Muscle layer of colon (tissue), 2 donors: ENCODE measurements at regions not wholly inside any gene's neighbourhood (a gene's known extent, or its start where the extent isn't known, plus 50 kb on each side); places are given as distances from the start of the nearest gene placed in this dataset.

Source experiments
- H3K27ac ChIP-seq: one replicate; pipeline ENCODE4 v1.7.0; 2013; ENCODE audit warnings: low read depth, mild to moderate bottlenecking, low read length, moderate library complexity
- H3K27me3 ChIP-seq, 2 donors: one replicate each; pipeline ENCODE4 v1.7.0; 2013; ENCODE audit warnings: low read length in 2 of 2, mild to moderate bottlenecking in 2 of 2; ENCODE audit not compliant: insufficient read depth in 2 of 2, control insufficient read depth in 1 of 2
- H3K36me3 ChIP-seq: one replicate; pipeline ENCODE4 v1.7.0; 2013; ENCODE audit warnings: mild to moderate bottlenecking, low read length; ENCODE audit not compliant: insufficient read depth
- H3K4me1 ChIP-seq: one replicate; pipeline ENCODE4 v1.7.0; 2013; ENCODE audit warnings: mild to moderate bottlenecking, low read length; ENCODE audit not compliant: insufficient read depth
- H3K4me3 ChIP-seq, 2 donors: one replicate each; pipeline ENCODE4 v1.7.0; 2013; ENCODE audit warnings: low read length in 2 of 2, low read depth in 1 of 2, mild to moderate bottlenecking in 1 of 2, moderate library complexity in 1 of 2
- H3K9ac ChIP-seq: one replicate; pipeline ENCODE4 v1.7.0; 2013; ENCODE audit warnings: low read length
- H3K9me3 ChIP-seq: one replicate; pipeline ENCODE4 v1.7.0; 2013; ENCODE audit warnings: mild to moderate bottlenecking, low read length
- donor health status: abdominal sarcoma.
- donor health status: Adenocarcinoma of cecum.

GRCh38 chr19:31178833-31179470 lies 170.3 kb downstream of the TSHZ3 start:
- H3K4me1 ChIP-seq: no peaks in the 10 kb centered on the region
- H3K27me3 ChIP-seq: no peaks in the 10 kb centered on the region
- H3K27ac ChIP-seq: no peak overlapping the region
- H3K4me3 ChIP-seq: no peak overlapping the region
- H3K36me3 ChIP-seq: no peaks in the 10 kb centered on the region
- H3K9me3 ChIP-seq: peaks cover 6% of the 10 kb centered on the region
- no peak overlapping the region for H3K9ac ChIP-seq

GRCh38 chr19:31177246-31177645 lies 172.0 kb downstream of the TSHZ3 start:
- Histone ChIP-seq H3K9ac (no peak overlapping the region), H3K4me1 (no peaks in the 10 kb centered on the region), H3K4me3 (no peak overlapping the region), H3K9me3 (peaks cover 6% of the 10 kb centered on the region), H3K27me3 (no peaks in the 10 kb centered on the region), H3K36me3 (no peaks in the 10 kb centered on the region), H3K27ac (no peak overlapping the region)

GRCh38 chr19:31175564-31176348 lies 173.5 kb downstream of the TSHZ3 start:
- Histone ChIP-seq H3K4me3 (no peak overlapping the region), H3K9ac (no peak overlapping the region), H3K9me3 (peaks cover 6% of the 10 kb centered on the region), H3K27ac (no peak overlapping the region), H3K4me1 (no peaks in the 10 kb centered on the region), H3K36me3 (no peaks in the 10 kb centered on the region), H3K27me3 (no peaks in the 10 kb centered on the region)

GRCh38 chr19:31174948-31175347 lies 174.3 kb downstream of the TSHZ3 start:
- Histone ChIP-seq H3K9me3 (peaks cover 6% of the 10 kb centered on the region), H3K4me1 (no peaks in the 10 kb centered on the region), H3K27ac (no peak overlapping the region), H3K4me3 (no peak overlapping the region), H3K27me3 (no peaks in the 10 kb centered on the region), H3K36me3 (no peaks in the 10 kb centered on the region), H3K9ac (no peak overlapping the region)

DNA sequence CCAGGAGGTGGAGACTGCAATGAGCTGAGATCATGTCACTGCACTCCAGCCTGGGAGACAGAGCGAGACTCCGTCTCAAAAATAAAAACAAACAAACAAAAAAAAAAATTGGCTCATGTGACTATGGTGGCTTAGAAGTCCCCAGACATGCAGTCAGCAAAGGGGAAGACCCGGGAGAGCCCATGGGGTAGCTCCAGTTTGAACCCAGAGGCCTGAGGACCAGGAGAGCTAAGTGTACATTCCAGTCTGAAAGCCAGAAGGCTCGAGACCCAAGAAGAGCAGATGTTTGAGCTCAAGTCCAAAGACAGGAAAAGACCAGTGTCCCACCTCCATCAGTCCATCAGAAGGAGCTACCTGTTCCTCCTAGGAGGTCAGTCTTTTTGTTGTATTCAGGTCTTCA lies 175.2 kb downstream of the TSHZ3 start:
- Histone ChIP-seq H3K36me3 (no peaks in the 10 kb centered on the region), H3K27ac (no peak overlapping the region), H3K4me1 (no peaks in the 10 kb centered on the region), H3K4me3 (no peak overlapping the region), H3K9ac (no peak overlapping the region), H3K27me3 (no peaks in the 10 kb centered on the region), H3K9me3 (peaks cover 6% of the 10 kb centered on the region)

GRCh38 chr19:31171936-31172335 lies 177.3 kb downstream of the TSHZ3 start:
- Histone ChIP-seq H3K36me3 (no peaks in the 10 kb centered on the region), H3K9me3 (peaks cover 6% of the 10 kb centered on the region), H3K9ac (no peak overlapping the region), H3K27me3 (no peaks in the 10 kb centered on the region), H3K4me3 (no peak overlapping the region), H3K4me1 (no peaks in the 10 kb centered on the region), H3K27ac (no peak overlapping the region)

GRCh38 chr19:31170046-31170445 lies 179.2 kb downstream of the TSHZ3 start:
- H3K9ac ChIP-seq: no peak overlapping the region

DNA sequence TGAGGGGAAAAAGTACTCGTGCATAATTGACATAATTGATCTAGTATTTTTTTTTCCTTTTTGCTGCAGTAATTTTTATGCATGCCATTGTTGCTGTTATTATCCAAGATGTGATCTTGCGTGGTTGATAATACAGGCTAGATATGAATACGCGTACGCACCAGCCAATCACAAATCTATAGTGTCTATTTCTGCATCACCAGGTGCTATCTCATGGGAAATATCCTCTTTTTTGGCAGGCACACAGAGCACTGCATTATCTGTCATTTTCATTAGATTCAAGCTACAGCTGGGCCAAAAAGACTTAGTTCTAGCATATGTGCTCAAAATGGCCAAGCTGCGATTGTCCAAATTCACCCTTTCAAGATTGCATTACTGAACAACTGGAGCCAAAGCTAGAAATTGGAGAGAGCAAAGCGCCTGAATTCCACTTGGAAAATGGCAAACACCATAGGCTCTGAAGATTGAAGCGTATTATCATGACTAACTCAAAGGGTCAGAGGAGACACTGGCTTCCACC lies 181.1 kb downstream of the TSHZ3 start:
- no peaks in the 10 kb centered on the region for H3K27me3 ChIP-seq
- H3K27ac ChIP-seq: no peak overlapping the region
- no peak overlapping the region for H3K9ac ChIP-seq
- H3K4me1 ChIP-seq: no peaks in the 10 kb centered on the region
- no peaks in the 10 kb centered on the region for H3K9me3 ChIP-seq
- no peaks in the 10 kb centered on the region for H3K36me3 ChIP-seq
- H3K4me3 ChIP-seq: no peak overlapping the region

More at GRCh38 chr19:31170046-31170445, 179.2 kb downstream of the TSHZ3 start:
- H3K4me1 ChIP-seq: no peaks in the 10 kb centered on the region
- no peaks in the 10 kb centered on the region for H3K36me3 ChIP-seq
- H3K9me3 ChIP-seq: no peaks in the 10 kb centered on the region
- H3K27me3 ChIP-seq: no peaks in the 10 kb centered on the region
- no peak overlapping the region for H3K4me3 ChIP-seq
- H3K27ac ChIP-seq: no peak overlapping the region

DNA sequence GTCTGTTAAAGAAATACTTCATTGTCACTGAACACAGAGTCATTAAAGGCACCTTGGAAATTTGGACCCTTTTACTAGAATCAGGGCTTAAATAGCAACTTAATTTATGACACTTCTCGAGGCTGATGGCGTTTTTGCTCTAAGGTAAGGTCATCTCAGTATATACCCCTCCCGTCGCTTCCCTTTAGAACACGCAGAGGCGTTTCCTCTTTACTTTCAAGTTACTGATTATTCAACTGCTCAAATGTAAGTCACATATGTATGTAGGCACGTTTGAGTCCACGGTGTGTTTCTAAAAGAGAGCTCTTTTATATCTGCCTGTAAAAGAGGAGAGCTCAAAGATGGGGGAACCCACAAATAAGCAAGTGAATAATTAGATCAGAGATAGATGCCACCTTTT lies 181.5 kb downstream of the TSHZ3 start:
- Histone ChIP-seq H3K9ac (no peak overlapping the region), H3K27me3 (no peaks in the 10 kb centered on the region), H3K27ac (no peak overlapping the region), H3K9me3 (no peaks in the 10 kb centered on the region), H3K4me3 (no peak overlapping the region), H3K36me3 (no peaks in the 10 kb centered on the region), H3K4me1 (no peaks in the 10 kb centered on the region)

DNA sequence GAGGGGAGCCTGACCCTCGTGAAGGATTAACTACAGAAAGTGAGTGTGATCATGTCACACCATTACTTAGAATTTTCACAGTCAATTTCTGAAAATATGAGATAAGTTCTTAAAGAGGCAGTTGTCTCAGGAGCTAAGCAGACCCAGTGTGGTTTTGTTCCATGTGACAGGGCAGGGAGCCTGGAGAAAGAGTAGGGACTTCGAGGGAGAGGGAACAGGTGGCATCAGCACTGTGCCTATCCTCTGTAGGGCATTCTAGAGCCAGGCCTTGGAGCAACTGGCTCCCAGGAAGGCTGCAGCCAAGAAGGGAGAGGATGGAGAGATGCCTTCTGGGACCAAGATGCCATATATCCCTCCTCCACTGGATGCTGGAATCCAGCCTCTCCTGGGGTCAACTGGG lies 183.0 kb downstream of the TSHZ3 start:
- Histone ChIP-seq H3K27me3 (no peaks in the 10 kb centered on the region), H3K4me3 (no peak overlapping the region), H3K9me3 (no peaks in the 10 kb centered on the region), H3K36me3 (no peaks in the 10 kb centered on the region), H3K9ac (no peak overlapping the region), H3K4me1 (no peaks in the 10 kb centered on the region), H3K27ac (no peak overlapping the region)

GRCh38 chr19:31164791-31165251 lies 184.4 kb downstream of the TSHZ3 start:
- H3K9ac ChIP-seq: no peak overlapping the region
- no peaks in the 10 kb centered on the region for H3K36me3 ChIP-seq
- H3K9me3 ChIP-seq: no peaks in the 10 kb centered on the region
- no peak overlapping the region for H3K4me3 ChIP-seq
- H3K4me1 ChIP-seq: no peaks in the 10 kb centered on the region
- no peak overlapping the region for H3K27ac ChIP-seq
- no peaks in the 10 kb centered on the region for H3K27me3 ChIP-seq
